GM18511 (cell line): ENCODE measurements at regions not wholly inside any gene's neighbourhood (a gene's known extent, or its start where the extent isn't known, plus 50 kb on each side); places are given as distances from the start of the nearest gene placed in this dataset.
"Not testable (repeated sequence)": the region's sequence is repeated elsewhere in the genome, so short reads cannot be mapped to it uniquely, and the experiment has no call there.

Source experiments
- ATAC-seq: cut with Tn5 transposase; IDR thresholded peaks from one replicate; pipeline ENCODE4 v1.9.1; 2021; ENCODE audit warnings: mild to moderate bottlenecking, moderate library complexity; ENCODE audit not compliant: unreplicated experiment

DNA sequence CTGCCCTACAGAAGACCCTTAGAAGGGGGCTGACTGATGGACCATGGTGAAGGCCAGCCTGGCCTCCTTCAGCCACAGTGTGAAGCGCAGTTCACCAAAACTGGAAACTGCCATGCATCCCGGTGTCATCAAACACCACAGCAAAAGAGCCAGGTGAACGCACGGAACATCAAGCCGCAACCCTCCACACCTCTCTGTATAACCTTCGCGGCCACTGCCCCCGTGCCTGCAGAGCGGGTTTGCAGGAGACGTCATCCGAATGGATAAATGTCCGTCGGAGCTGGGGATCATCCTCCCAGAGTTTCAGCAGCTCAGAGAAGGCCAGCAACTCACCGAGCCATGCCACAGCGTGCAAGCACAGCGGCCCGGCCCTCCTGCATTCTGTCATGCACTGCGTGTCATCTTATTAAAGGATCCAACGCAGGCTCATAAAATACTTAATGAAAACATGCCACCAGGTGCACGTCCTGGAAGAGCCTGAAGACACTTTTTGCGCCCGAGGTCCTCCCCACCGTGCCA lies 309.9 kb downstream of the BRD1 start:
- no peak for ATAC-seq

DNA sequence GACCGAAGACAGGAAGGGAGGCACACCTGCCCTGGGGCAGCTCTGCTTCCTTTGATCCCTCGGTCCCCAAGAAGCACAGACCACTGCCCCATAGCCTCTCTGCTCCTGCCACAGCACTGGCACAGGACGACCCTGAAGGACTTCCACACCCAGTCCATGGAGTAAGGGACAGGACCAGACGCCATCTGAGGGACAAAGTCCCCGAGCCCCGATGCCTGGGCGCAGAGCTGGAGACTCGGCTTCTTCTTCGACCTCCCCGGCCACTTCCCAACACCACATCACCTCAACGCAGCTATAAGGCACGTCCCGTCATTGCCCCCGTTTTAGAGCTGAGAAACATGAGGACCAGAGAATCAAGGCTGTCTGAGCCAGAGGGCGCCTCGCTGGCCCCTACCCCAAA lies 310.5 kb downstream of the BRD1 start:
- no peak for ATAC-seq

DNA sequence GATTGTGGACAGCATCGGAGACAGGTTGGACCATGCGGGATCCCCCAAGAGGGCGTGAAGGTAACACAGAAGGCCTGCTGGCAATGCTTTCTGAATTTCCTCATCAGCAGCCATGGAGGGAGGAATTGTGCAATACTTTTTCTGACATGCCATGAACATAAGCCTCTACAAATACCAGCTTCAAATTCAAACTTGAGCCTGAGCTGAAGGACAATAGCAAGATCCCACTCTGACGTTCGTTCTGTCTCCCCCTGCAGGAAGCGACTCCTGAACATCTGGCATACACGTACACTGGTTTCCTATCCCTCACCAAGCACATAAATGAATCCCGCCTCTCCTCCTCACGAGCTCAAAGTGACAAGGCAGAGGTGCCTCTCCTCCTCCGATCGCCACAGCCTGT lies 312.2 kb downstream of the BRD1 start:
- ATAC-seq: no peak

DNA sequence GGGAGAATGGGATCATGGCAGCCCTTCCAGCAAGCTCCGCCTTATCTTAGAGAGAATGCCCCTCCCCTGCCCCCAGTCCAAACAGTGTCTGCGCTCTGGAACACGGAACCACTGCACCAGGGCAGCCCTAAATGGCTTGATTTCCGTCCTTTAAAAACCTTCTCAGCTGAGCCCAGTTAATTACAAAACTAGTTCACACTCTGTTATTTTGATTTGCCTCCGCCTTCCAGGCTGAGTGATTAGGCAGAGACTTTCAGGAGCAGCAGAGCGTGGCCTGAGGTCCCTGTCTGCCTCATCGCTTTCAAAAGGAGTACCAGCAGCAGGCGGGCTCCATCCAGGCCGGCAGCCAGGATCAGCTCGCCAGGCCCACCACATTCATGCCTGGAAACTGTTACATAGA lies 313.0 kb downstream of the BRD1 start:
- no peak for ATAC-seq

DNA sequence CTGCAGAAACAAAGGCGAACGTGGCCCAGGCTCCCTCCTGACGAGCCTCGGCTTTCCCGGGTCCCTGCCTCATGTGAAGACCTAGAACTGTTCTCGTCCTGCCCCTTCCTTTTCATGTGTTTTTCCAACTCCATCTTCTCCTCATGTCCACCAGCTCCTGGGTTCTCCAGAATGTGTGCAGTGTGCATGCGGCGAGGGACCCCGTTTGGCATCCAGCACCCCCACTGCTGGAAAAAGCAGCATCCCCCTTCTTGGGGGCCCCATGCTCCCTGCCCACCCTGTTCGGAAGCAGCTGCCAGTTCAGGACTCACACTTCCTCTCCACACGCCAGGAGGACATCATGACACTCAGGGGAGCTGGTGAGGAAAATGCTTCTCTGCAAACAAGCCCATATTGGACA lies 313.5 kb downstream of the BRD1 start:
- ATAC-seq: no peak

- ATAC-seq: no peak
Observed at GRCh38 chr22:49513358-49513851, 314.3 kb downstream of the BRD1 start.

GRCh38 chr22:49512487-49513165 lies 315.0 kb downstream of the BRD1 start:
- ATAC-seq: no peak

GRCh38 chr22:49511393-49512189 lies 316.1 kb downstream of the BRD1 start:
- not testable (repeated sequence) for ATAC-seq

GRCh38 chr22:49510718-49511117 lies 317.0 kb downstream of the BRD1 start:
- no peak for ATAC-seq

DNA sequence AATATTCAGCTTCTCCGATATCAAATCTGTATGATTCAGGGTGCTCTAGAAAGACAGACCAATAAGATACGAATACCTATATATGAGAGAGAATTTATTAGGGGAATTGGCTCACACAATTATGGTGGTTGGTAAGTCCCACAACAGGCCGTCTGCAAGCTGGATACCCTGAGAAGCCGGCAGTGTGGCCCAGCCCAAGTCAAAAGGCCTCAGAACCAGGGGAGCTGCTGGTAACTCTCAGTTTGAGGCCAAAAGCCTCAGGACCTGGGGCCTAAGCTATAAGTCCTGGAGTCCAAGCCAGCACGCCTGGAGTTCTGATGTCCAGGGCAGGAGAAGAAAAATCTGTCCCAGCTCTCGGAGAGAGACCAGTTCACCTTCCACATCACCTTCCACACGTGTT lies 318.7 kb downstream of the BRD1 start:
- ATAC-seq: no peak

DNA sequence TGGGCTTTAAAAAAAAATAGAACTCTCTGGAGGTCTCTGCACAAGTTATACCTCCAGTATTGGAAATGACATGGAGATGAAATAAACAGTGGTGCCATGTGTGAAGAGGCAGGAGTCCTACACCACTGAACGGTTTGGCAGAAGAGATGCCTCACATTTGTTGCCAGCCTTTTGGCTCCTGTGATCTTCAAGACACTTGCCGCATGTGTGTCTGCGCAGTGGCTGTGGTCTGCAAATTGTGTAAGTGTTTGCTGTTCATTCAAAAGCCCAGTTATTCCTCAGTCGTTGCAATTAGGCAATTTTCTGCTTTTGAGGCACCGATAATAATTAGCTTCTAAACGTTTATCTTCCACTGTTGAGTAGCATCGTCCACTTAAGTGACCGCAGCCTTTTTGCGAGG lies 319.1 kb downstream of the BRD1 start:
- no peak for ATAC-seq

DNA sequence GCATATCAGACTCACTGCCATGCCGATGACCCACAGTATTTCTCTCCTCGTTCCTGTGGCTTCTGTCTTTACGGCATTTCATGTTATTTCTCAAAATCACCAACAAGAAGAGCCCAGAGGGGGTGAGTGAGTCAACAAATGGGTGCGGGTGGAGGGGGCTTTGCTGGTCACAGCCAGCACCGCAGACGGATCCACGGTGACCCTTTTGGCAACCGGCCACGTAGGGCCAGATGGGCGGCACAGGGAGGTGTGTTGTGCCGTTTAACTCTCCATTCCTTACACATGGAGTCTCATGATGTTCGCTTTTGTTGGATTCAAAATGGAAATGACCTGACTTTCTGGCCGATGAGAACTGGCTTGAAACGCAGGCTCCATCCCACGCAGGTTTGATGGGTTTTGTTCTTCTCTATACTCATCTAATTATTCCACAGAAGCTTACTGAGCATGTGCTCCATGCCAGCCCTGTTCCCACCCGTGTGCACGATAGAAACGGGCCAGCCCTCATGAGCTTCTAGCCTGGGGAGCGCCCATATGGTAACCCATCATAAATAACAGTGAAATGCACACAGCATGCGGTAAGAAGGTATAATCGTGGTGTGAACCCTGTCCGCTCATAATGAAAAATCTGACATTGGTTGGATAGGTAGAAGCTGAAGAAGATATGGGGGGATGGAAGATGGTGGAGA lies 319.9 kb downstream of the BRD1 start:
- no peak for ATAC-seq

DNA sequence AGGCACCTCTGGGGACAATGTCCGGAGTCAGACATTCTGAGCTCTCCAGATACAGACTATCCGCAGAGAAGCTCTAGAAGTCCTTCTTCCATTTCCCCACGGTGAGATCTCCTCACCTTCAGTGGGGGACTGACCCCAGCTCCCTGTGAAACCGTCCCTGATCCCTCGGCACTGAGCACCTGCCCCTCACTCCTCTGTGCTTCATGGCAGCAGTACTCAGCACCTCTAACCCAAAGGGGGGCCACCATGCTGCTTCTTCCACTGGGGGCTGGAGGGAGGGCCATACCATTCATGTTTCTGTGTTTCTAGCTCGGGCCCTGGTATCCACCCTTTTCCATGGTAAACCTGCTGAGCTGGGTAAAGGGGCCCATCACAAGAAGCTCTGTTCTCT lies 321.7 kb downstream of the BRD1 start:
- no peak for ATAC-seq

DNA sequence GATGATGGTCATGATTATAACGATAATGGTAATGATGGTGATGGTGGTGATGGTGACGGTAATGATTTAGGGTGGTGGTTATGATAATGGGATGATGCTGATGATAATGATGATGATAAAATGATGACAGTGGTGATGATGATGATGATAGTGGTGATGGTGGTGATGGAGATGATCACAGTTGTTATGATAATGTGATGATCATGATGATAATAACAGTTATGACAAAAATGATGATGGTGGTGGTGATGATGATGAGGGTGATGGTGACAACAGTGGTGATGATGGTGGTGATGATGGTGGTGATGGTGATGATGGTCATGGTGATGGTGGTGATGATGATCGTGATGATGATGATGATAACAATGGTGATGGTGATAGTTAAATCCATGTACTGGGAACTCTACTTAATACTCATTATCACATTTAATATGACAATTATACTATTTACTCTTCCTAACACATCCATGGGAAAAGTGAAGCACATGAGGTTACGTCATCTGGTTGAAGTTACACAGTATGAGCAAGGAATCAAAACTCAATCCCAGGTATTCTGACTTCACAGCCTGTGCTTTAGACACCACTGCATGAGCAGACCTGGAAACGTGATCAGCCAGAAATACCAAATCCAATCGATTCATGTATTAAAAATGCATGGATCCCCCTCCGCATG lies 322.2 kb downstream of the BRD1 start:
- no peak for ATAC-seq

GRCh38 chr22:49503896-49504521 lies 323.7 kb downstream of the BRD1 start:
- ATAC-seq: peak; percentile 56

GRCh38 chr22:49503321-49503720 lies 324.4 kb downstream of the BRD1 start:
- no peak for ATAC-seq

DNA sequence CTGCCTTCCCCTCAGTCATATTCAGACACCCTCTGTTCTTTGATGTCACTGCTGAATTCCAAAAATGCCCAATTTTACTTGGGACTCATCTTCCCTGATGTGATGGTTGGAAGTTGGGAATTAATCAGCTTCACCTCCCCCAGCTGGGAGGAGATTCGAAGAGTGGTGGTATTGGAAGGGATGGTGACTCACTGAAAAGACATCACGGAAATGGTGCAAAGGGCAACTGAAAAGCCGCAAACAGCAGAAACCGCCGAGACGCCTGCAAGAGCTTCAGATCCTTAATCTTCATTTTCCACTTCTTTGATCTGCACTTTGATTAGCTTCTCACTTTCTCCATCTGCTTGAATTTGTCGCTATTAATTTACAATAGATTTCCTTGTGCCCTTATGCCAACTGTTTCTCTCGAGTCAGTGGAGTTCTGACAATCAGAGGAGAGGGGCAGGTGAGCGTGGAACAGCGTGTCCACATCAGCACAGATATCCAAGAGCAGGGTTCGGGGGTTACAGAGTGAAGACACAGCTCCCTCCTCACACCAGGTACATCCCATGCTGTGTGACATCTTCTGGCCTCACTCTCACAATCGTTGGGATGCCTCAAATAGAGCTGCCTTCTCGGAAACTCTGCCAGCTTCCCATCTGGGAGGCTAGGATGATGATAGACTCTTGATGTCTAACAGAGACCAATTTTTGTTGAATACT lies 325.4 kb downstream of the BRD1 start:
- ATAC-seq: no peak

DNA sequence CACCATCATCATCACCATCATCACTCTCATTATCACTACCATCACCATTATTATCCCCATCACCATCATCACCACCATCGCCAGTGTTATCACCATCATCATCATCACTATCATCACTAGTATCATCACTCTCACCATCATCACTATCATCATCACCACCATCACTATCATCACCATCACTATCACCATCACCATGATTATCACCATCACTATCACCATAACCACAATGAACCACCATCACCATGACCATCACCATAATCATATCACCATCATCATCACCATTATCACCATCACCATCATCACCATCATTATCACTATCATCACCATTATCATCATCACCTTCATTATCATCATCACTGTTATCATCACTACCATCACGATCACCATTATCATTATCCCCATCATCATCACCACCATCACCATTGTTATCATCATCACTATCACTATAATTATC lies 326.7 kb downstream of the BRD1 start:
- no peak for ATAC-seq

DNA sequence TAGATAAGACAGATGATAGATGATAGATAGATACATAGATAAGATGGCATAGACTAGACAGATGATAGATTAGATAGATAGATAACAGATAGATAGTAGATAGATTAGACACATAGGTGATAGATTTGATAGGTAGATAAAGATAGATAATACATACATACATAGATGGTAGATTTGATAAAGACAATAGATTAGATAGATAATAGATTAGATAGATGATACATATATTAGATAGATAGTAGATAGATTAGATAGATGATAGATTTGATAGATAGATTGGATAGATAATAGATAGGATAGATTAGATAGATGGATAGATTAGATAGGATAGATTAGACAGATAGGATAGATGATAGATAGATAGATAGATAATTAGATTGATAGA lies 327.6 kb downstream of the BRD1 start:
- no peak for ATAC-seq
